Suprapubic skin (tissue), 3 donors: ENCODE measurements at regions not wholly inside any gene's neighbourhood (a gene's known extent, or its start where the extent isn't known, plus 50 kb on each side); places are given as distances from the start of the nearest gene placed in this dataset.

Experiments
- CTCF ChIP-seq, 2 donors: fragments of 200-600 bp in 1 of 2; fragments of 450-650 bp in 1 of 2; sonication (generic) in 1 of 2; IDR thresholded peaks; one replicate each; pipeline ENCODE4 v1.5.1; 2016 to 2019; ENCODE audit warnings: antibody characterized with exemption in 2 of 2, mild to moderate bottlenecking in 1 of 2, moderate library complexity in 1 of 2
- POLR2AphosphoS5 ChIP-seq, 3 donors: sonication (generic); formaldehyde crosslinking; IDR thresholded peaks; one replicate each; pipeline ENCODE4 v1.6.1; 2017; ENCODE audit warnings: antibody characterized with exemption in 3 of 3

DNA sequence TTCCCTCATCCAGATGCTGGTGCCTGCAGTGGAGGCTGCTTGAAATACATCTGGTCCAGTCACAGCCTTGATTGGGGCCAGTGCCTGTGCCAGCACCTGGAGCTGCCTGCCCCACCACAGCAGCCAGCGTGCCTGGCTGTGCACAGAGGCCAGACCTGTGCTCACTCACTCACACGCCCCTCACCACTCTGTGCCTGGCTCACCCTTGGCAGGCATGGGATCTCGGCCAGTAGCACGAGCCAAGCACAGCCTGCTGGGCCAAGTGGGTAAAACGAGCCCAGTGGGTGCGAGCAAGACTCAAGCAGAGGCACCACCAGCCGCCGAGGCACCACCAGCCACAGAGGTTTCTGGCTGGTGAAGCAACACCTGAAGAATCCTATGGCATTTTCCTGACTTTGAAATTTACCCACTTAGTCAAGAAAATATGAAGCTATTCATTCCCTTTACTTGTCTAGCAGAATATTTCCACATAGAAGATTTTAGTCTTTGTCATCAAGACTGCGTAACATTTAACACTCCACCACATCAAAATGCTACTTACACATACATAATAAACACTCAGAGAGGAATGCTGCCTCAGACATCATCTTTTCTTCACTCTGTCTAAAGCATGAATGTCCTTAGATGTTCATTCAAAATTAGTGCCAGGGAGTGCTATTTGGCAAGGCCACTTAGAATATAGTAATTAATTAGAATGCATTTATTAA is 424.3 kb upstream of the FAT3 start:
- TF ChIP-seq CTCF (IDR thresholded peaks at IDR 0.05) (no peak), POLR2AphosphoS5 (IDR thresholded peaks at IDR 0.05) (no peak)
